ENCODE measurements at regions not wholly inside any gene's neighbourhood (a gene's known extent, or its start where the extent isn't known, plus 50 kb on each side); places are given as distances from the start of the nearest gene placed in this dataset.

- TF ChIP-seq POLR2A (IDR thresholded peaks at IDR 0.05), result no peak
- no peak for TF ChIP-seq POLR2AphosphoS5 (IDR thresholded peaks at IDR 0.05; ENCODE audit: insufficient read depth in 1 of 2, low read depth in 1 of 2)
- peak; percentile 8 to 51 (median 51) for TF ChIP-seq CTCF (IDR thresholded peaks at IDR 0.05)
- Histone ChIP-seq H3K27ac (no peak overlapping the region), H3K27me3 (no peaks in the 10 kb centered on the region), H3K9me3 (no peaks in the 10 kb centered on the region), H3K36me3 (no peaks in the 10 kb centered on the region), H3K4me1 (no peaks in the 10 kb centered on the region), H3K4me3 (no peak overlapping the region)
- no peak for DNase-seq (ENCODE audit: extremely low spot score in 2 of 2)
- intact Hi-C loops (cut with DNase I), result no loop called here
Observed at GRCh38 chr10:80924063-80924952, 386.6 kb downstream of the SH2D4B start.

- intact Hi-C loops (cut with DNase I), result no loop called here
- Histone ChIP-seq H3K9me3 (no peaks in the 10 kb centered on the region), H3K27me3 (no peaks in the 10 kb centered on the region), H3K36me3 (no peaks in the 10 kb centered on the region), H3K4me3 (no peak overlapping the region), H3K4me1 (no peaks in the 10 kb centered on the region), H3K27ac (no peak overlapping the region)
- no peak for DNase-seq (ENCODE audit: extremely low spot score in 2 of 2)
- TF ChIP-seq POLR2AphosphoS5 (IDR thresholded peaks at IDR 0.05; ENCODE audit: insufficient read depth in 1 of 2, low read depth in 1 of 2) (no peak), CTCF (IDR thresholded peaks at IDR 0.05) (no peak), POLR2A (IDR thresholded peaks at IDR 0.05) (no peak)
Observed at GRCh38 chr10:80927419-80928078, 389.8 kb downstream of the SH2D4B start.

GRCh38 chr10:80938903-80939302, 401.2 kb downstream of the SH2D4B start:
- intact Hi-C loops (cut with DNase I), result no loop called here
- H3K27me3 ChIP-seq, result no peaks in the 10 kb centered on the region
- no peaks in the 10 kb centered on the region for H3K36me3 ChIP-seq
- no peak for TF ChIP-seq CTCF (IDR thresholded peaks at IDR 0.05)
- TF ChIP-seq POLR2AphosphoS5 (IDR thresholded peaks at IDR 0.05; ENCODE audit: insufficient read depth in 1 of 2, low read depth in 1 of 2), result no peak
- TF ChIP-seq POLR2A (IDR thresholded peaks at IDR 0.05), result no peak
- H3K4me3 ChIP-seq, result no peak overlapping the region
- H3K9me3 ChIP-seq, result no peaks in the 10 kb centered on the region
- DNase-seq (ENCODE audit: extremely low spot score in 2 of 2), result no peak
- H3K27ac ChIP-seq, result no peak overlapping the region
- H3K4me1 ChIP-seq, result no peaks in the 10 kb centered on the region

GRCh38 chr10:80945264-80945880, 407.7 kb downstream of the SH2D4B start:
- no peaks in the 10 kb centered on the region for H3K9me3 ChIP-seq

More at GRCh38 chr10:80945264-80945880, 407.7 kb downstream of the SH2D4B start:
- no peak overlapping the region for H3K27ac ChIP-seq
- TF ChIP-seq POLR2A (IDR thresholded peaks at IDR 0.05) (no peak), POLR2AphosphoS5 (IDR thresholded peaks at IDR 0.05; ENCODE audit: insufficient read depth in 1 of 2, low read depth in 1 of 2) (no peak), CTCF (IDR thresholded peaks at IDR 0.05) (peak in 1 of 3 experiments; percentile 33)
- no peak for DNase-seq (ENCODE audit: extremely low spot score in 2 of 2)
- intact Hi-C loops (cut with DNase I), result no loop called here
- H3K27me3 ChIP-seq, result no peaks in the 10 kb centered on the region
- peaks cover 16% of the 10 kb centered on the region for H3K4me1 ChIP-seq
- no peak overlapping the region for H3K4me3 ChIP-seq
- H3K36me3 ChIP-seq, result no peaks in the 10 kb centered on the region
